Omental fat pad (tissue), 3 donors: ENCODE measurements at regions not wholly inside any gene's neighbourhood (a gene's known extent, or its start where the extent isn't known, plus 50 kb on each side); places are given as distances from the start of the nearest gene placed in this dataset.

Experiments
- ATAC-seq: fragments of 150-250 bp; one replicate; pipeline ENCODE4 v1.9.1; 2016; ENCODE audit warnings: mild to moderate bottlenecking, moderate library complexity; ENCODE audit not compliant: low FRiP score
- DNase-seq: peaks from one replicate; pipeline ENCODE4 v3.0.0-alpha.2; 2019; ENCODE audit warnings: low spot score
- CTCF ChIP-seq, 3 donors: fragments of 450-650 bp; IDR thresholded peaks; one replicate each; pipeline ENCODE4 v1.5.1; 2016 to 2017; ENCODE audit warnings: antibody characterized with exemption in 3 of 3, mild to moderate bottlenecking in 3 of 3, moderate library complexity in 2 of 3

GRCh38 chr15:35717721-35718120 lies 171.8 kb upstream of the DPH6 start:
- ATAC-seq (no peak), DNase-seq (no peak)
- TF ChIP-seq CTCF (IDR thresholded peaks at IDR 0.05), result no peak

GRCh38 chr15:35720019-35720418 lies 174.1 kb upstream of the DPH6 start:
- ATAC-seq (peak; percentile 51), DNase-seq (no peak)
- TF ChIP-seq CTCF (IDR thresholded peaks at IDR 0.05), result no peak

GRCh38 chr15:35720984-35721383 lies 175.0 kb upstream of the DPH6 start:
- no peak for TF ChIP-seq CTCF (IDR thresholded peaks at IDR 0.05)
- ATAC-seq, result no peak
- no peak for DNase-seq

- DNase-seq, result no peak
- ATAC-seq, result no peak
- TF ChIP-seq CTCF (IDR thresholded peaks at IDR 0.05), result no peak
Observed at GRCh38 chr15:35721751-35722150, 175.8 kb upstream of the DPH6 start.

- DNase-seq (no peak), ATAC-seq (no peak)
- no peak for TF ChIP-seq CTCF (IDR thresholded peaks at IDR 0.05)
Observed at GRCh38 chr15:35722501-35722900, 176.5 kb upstream of the DPH6 start.

- no peak for TF ChIP-seq CTCF (IDR thresholded peaks at IDR 0.05)
- ATAC-seq (no peak), DNase-seq (no peak)
Observed at GRCh38 chr15:35723120-35723847, 177.3 kb upstream of the DPH6 start.

GRCh38 chr15:35723852-35724251 lies 177.9 kb upstream of the DPH6 start:
- no peak for ATAC-seq
- no peak for TF ChIP-seq CTCF (IDR thresholded peaks at IDR 0.05)
- DNase-seq, result no peak
